DOHH2 (cell line): ENCODE measurements at regions not wholly inside any gene's neighbourhood (a gene's known extent, or its start where the extent isn't known, plus 50 kb on each side); places are given as distances from the start of the nearest gene placed in this dataset.
A peak's percentile ranks its signal among the peaks of the same experiment; 100 is the strongest.

ENCODE experiments used
- H3F3A ChIP-seq: fragments of 200-600 bp; sonication (generic), shearing (Covaris generic); 2 replicates; pipeline ENCODE4 v1.6.0; 2016; ENCODE audit warnings: antibody characterized with exemption, mild to moderate bottlenecking; ENCODE audit not compliant: control insufficient read depth, insufficient read depth
- H3K27ac ChIP-seq: fragments of 200-600 bp; sonication (generic); 2 replicates; pipeline ENCODE4 v1.5.1; 2014; ENCODE audit warnings: low read depth, mild to moderate bottlenecking, low read length, moderate library complexity
- H3K27me3 ChIP-seq: fragments of 200-600 bp; sonication (generic); 2 replicates; pipeline ENCODE4 v1.6.1; 2014; ENCODE audit warnings: mild to moderate bottlenecking, low read length, mixed read lengths; ENCODE audit not compliant: control insufficient read depth
- H3K36me3 ChIP-seq: fragments of 200-600 bp; sonication (generic); 2 replicates; pipeline ENCODE4 v1.6.1; 2014; ENCODE audit warnings: mild to moderate bottlenecking, low read length, moderate library complexity, mixed read lengths; ENCODE audit not compliant: control insufficient read depth
- H3K4me1 ChIP-seq: fragments of 200-600 bp; sonication (generic); 2 replicates; pipeline ENCODE4 v1.6.1; 2014; ENCODE audit warnings: mild to moderate bottlenecking, low read length, mixed read lengths; ENCODE audit not compliant: control insufficient read depth
- H3K4me2 ChIP-seq: fragments of 200-600 bp; sonication (generic); 2 replicates; pipeline ENCODE4 v1.6.0; 2014; ENCODE audit warnings: mild to moderate bottlenecking, low read length, moderate library complexity
- H3K4me3 ChIP-seq: fragments of 200-600 bp; sonication (generic); 2 replicates; pipeline ENCODE4 v1.5.1; 2014; ENCODE audit warnings: mild to moderate bottlenecking, low read length, mixed read lengths
- H3K79me2 ChIP-seq: fragments of 200-600 bp; sonication (generic); 2 replicates; pipeline ENCODE4 v1.6.1; 2014; ENCODE audit warnings: mild to moderate bottlenecking, low read length, mixed read lengths; ENCODE audit not compliant: control insufficient read depth
- H3K9me2 ChIP-seq: fragments of 200-600 bp; sonication (generic); replicated peaks from 2 replicates; pipeline ENCODE4 v1.6.1; 2014; ENCODE audit warnings: mild to moderate bottlenecking, low read length, mixed read lengths; ENCODE audit not compliant: control insufficient read depth
- H3K9me3 ChIP-seq: fragments of 200-600 bp; sonication (generic); 2 replicates; pipeline ENCODE4 v1.6.1; 2014; ENCODE audit warnings: antibody characterized with exemption, low read length, mixed read lengths; ENCODE audit not compliant: control insufficient read depth, insufficient read depth
- H4K20me1 ChIP-seq: fragments of 200-600 bp; sonication (generic); 2 replicates; pipeline ENCODE4 v1.6.0; 2014; ENCODE audit warnings: low read depth, mild to moderate bottlenecking, antibody characterized with exemption, low read length, moderate library complexity; ENCODE audit not compliant: control insufficient read depth, insufficient read depth
- EZH2phosphoT487 ChIP-seq: fragments of 200-600 bp; sonication (generic); IDR thresholded peaks from 2 replicates; pipeline ENCODE4 v1.6.1; 2017; ENCODE audit warnings: borderline replicate concordance, mild to moderate bottlenecking, antibody characterized with exemption, low read length, moderate library complexity, mixed read lengths
- TF ChIP-seq, protein P1 (sequence below): fragments of 200-600 bp; sonication (generic); IDR thresholded peaks from one replicate; pipeline ENCODE4 v1.5.1; 2014; ENCODE audit warnings: antibody characterized with exemption, mild to moderate bottlenecking, low read depth, low read length; ENCODE audit not compliant: poor library complexity, severe bottlenecking

DNA sequence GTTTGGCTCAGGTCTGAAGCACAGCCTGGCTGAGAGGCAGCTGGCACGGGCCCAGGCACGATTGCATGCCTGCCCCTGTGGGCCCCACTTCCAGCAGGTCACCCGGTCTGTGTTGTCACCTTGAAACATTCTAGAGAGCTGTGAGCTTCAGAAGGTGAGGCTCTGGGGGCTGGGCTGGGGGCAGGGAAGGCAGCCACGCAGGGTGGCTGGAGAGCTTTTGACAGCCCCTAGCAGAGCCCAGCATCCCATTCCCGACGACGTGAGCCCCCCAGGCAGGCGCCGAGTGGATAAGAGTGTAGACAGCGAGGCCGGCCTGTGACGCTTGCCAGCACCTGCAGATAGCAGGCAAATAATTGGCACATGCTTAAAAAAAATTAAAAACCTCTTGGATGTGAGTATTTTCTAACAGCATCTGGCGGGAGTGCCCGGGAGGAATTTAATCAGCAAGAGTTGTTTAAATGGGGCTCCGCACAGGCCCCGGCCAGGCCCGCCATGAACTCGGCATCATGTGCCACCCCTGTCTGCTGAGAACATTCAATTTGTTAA lies 212.0 kb upstream of the TBX20 start:
- H3K9me3 ChIP-seq: 0 out of 2 replicates have a peak, but pooled peaks cover 3% of the 10 kb centered on the region
- peaks cover 4% of the 10 kb centered on the region; the same call in 1 of the 2 replicates for H3K27me3 ChIP-seq
- no peaks in the 10 kb centered on the region for H4K20me1 ChIP-seq
- H3F3A ChIP-seq: no peaks in the 10 kb centered on the region
- H3K36me3 ChIP-seq: no peaks in the 10 kb centered on the region
- H3K79me2 ChIP-seq: no peaks in the 10 kb centered on the region
- TF ChIP-seq, protein P1, sequence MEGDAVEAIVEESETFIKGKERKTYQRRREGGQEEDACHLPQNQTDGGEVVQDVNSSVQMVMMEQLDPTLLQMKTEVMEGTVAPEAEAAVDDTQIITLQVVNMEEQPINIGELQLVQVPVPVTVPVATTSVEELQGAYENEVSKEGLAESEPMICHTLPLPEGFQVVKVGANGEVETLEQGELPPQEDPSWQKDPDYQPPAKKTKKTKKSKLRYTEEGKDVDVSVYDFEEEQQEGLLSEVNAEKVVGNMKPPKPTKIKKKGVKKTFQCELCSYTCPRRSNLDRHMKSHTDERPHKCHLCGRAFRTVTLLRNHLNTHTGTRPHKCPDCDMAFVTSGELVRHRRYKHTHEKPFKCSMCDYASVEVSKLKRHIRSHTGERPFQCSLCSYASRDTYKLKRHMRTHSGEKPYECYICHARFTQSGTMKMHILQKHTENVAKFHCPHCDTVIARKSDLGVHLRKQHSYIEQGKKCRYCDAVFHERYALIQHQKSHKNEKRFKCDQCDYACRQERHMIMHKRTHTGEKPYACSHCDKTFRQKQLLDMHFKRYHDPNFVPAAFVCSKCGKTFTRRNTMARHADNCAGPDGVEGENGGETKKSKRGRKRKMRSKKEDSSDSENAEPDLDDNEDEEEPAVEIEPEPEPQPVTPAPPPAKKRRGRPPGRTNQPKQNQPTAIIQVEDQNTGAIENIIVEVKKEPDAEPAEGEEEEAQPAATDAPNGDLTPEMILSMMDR: no peak
- TF ChIP-seq EZH2phosphoT487: no peak
- no peak overlapping the region for H3K4me2 ChIP-seq
- H3K27ac ChIP-seq: no peak overlapping the region
- H3K4me3 ChIP-seq: no peak overlapping the region
- peaks cover 12% of the 10 kb centered on the region for H3K4me1 ChIP-seq
- no peaks in the 10 kb centered on the region for H3K9me2 ChIP-seq

DNA sequence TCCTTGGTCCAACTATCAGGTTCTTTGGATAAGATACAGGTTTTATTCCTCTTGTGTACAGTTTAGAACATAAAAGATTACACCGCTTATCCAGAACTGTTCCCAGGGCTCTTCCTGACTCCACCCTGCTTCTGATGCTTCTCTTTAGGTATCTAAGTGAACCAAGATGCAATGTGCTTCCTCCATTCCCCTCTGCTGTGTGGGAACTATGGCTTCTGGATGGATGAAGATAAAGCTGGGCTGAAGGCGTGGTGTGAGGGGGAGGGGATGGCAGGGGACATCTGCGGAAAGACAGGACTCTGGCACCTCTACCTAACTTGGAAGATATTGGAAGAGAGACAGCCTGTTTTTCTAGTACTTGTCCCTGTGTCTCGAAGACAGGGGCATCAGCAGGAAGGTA lies 209.9 kb upstream of the TBX20 start:
- Histone ChIP-seq H3K36me3 (no peaks in the 10 kb centered on the region), H3K9me3 (0 out of 2 replicates have a peak, but pooled peaks cover 3% of the 10 kb centered on the region), H3F3A (no peaks in the 10 kb centered on the region), H3K4me1 (peaks cover 12% of the 10 kb centered on the region), H3K4me2 (peak overlapping the region; percentile 52), H3K4me3 (peak overlapping the region; percentile 29), H3K27me3 (no peaks in the 10 kb centered on the region; the same call in 1 of the 2 replicates), H3K79me2 (no peaks in the 10 kb centered on the region), H3K9me2 (no peaks in the 10 kb centered on the region), H4K20me1 (no peaks in the 10 kb centered on the region), H3K27ac (no peak overlapping the region)
- TF ChIP-seq, protein P1: no peak
- TF ChIP-seq EZH2phosphoT487: no peak

DNA sequence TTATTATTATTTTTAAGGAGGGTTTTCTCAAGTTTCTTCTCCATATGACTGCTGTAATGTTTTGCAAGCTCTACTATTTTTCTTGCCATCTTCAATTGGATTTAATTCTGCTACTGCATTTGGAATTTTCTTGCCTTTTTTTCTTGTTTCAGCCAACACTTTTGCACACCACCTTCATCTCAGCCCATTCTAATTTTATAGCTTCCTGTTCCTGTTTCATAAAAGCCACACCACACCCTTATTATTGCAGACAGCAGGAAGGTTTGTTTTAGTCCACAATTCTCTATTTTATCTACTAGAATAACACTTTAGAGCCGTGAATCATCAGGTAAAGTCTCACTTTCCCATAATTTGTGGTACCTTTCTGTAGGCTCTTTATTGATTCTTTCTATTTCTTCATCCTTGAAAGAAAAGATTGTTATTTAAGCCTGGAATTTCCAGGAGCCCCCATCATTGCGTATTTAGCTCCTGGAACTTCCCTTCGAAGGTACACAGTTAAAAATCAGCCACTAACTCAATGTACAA lies 209.3 kb upstream of the TBX20 start:
- no peaks in the 10 kb centered on the region for H3K79me2 ChIP-seq
- H3K9me3 ChIP-seq: 0 out of 2 replicates have a peak, but pooled peaks cover 3% of the 10 kb centered on the region
- H3K9me2 ChIP-seq: no peaks in the 10 kb centered on the region
- no peak for TF ChIP-seq EZH2phosphoT487
- TF ChIP-seq, protein P1: no peak
- peak overlapping the region; percentile 29 for H3K4me3 ChIP-seq
- H3F3A ChIP-seq: no peaks in the 10 kb centered on the region
- H3K4me2 ChIP-seq: peak overlapping the region; percentile 52
- peaks cover 12% of the 10 kb centered on the region for H3K4me1 ChIP-seq
- no peaks in the 10 kb centered on the region for H4K20me1 ChIP-seq
- H3K27me3 ChIP-seq: no peaks in the 10 kb centered on the region; the same call in 1 of the 2 replicates
- H3K27ac ChIP-seq: no peak overlapping the region
- H3K36me3 ChIP-seq: no peaks in the 10 kb centered on the region
